Right atrium auricular region (tissue), 2 donors: ENCODE measurements at regions not wholly inside any gene's neighbourhood (a gene's known extent, or its start where the extent isn't known, plus 50 kb on each side); places are given as distances from the start of the nearest gene placed in this dataset.

Experiments used
- DNase-seq: peaks from one replicate; pipeline ENCODE4 v3.0.0-alpha.2; 2019; ENCODE audit warnings: low spot score
- H3K27ac ChIP-seq, 2 donors: fragments of 200-600 bp; sonication (generic); 1 replicate in 1 of 2; 2 replicates in 1 of 2; pipeline ENCODE4 v1.5.1; 2016 to 2019
- H3K27me3 ChIP-seq, 2 donors: fragments of 200-600 bp; sonication (generic); one replicate each; pipeline versions ENCODE4 v1.5.1 to v1.6.0; 2017 to 2019
- H3K36me3 ChIP-seq: fragments of 200-600 bp; sonication (generic); one replicate; pipeline ENCODE4 v1.5.1; 2016
- H3K4me1 ChIP-seq, 2 donors: fragments of 200-600 bp; sonication (generic); one replicate each; pipeline versions ENCODE4 v1.5.1 to v1.6.0; 2017 to 2019
- H3K4me3 ChIP-seq, 2 donors: fragments of 200-600 bp; sonication (generic); 1 replicate in 1 of 2; 2 replicates in 1 of 2; pipeline ENCODE4 v1.5.1; 2017 to 2019; ENCODE audit warnings: mild to moderate bottlenecking in 1 of 2, moderate library complexity in 1 of 2
- H3K9me3 ChIP-seq, 2 donors: fragments of 200-600 bp; sonication (generic); one replicate each; pipeline ENCODE4 v1.5.1; 2019
- CTCF ChIP-seq, 2 donors: fragments of 200-600 bp; sonication (generic); IDR thresholded peaks; one replicate each; pipeline ENCODE4 v1.5.1; 2019; ENCODE audit warnings: antibody characterized with exemption in 2 of 2

DNA sequence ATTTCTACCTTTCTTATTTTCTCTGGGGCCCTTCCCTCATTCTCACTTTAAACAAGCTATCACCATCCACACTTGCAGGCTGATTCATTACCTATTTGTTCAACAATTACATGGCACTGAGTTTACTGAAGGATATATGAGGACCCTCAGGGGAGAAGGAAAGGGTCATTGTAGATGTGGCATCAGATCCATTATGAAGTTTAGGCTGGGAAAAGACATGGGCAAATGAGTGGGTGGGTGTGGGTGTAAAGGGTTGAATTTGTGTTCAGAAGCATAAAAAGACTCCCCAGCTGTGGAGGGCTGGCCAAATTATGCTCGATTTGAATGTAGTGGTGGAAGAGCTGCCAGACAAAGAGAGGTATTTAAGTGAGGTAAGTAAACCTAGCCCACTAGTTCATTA lies 55.9 kb upstream of the MTAP start:
- no peaks in the 10 kb centered on the region for H3K4me1 ChIP-seq
- no peaks in the 10 kb centered on the region for H3K9me3 ChIP-seq
- DNase-seq: no peak
- no peak for TF ChIP-seq CTCF (IDR thresholded peaks at IDR 0.05)
- no peak overlapping the region for H3K4me3 ChIP-seq
- H3K27ac ChIP-seq: no peak overlapping the region
- H3K36me3 ChIP-seq: no peaks in the 10 kb centered on the region
- H3K27me3 ChIP-seq: no peaks in the 10 kb centered on the region

- Histone ChIP-seq H3K36me3 (no peaks in the 10 kb centered on the region), H3K4me1 (no peaks in the 10 kb centered on the region), H3K9me3 (no peaks in the 10 kb centered on the region), H3K27ac (no peak overlapping the region), H3K4me3 (no peak overlapping the region), H3K27me3 (no peaks in the 10 kb centered on the region)
- no peak for TF ChIP-seq CTCF (IDR thresholded peaks at IDR 0.05)
- DNase-seq: no peak
These were observed 55.3 kb upstream of the MTAP start for GRCh38 chr9:21747175-21747574.

DNA sequence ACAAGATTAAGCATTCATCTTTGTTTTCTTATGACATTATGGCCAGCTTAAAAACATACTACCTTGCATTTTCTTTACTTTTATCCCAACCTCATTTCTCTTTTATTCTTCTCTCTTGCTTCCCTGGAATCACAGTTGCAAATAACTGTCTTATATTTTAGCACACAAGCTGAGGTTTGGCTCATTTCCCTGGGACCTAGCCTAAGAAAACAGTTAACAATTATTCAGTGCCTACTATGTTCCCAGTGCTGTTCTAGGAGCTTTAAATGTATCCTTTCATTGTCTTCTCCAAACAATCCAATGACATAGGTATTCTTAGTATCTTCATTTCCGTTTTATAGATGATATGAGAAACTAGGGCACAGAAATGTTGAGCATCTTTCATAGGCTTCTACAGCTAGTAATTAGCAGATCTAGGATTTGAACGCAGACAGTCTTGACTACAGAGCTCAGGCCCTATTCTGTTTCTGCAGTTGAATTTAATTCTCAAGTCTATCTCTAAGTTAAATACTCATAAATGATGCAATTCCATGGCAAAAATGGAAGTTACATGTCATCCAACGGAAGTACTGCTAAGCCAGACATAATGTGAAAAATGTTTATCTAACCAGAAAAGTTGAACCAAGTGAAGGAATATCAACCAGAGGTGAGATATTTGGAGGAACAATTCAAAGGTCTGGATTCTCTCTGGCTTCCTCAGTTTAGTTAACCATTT lies 52.3 kb upstream of the MTAP start:
- no peaks in the 10 kb centered on the region for H3K36me3 ChIP-seq
- H3K4me1 ChIP-seq: no peaks in the 10 kb centered on the region
- TF ChIP-seq CTCF (IDR thresholded peaks at IDR 0.05): no peak
- H3K9me3 ChIP-seq: no peaks in the 10 kb centered on the region
- no peak overlapping the region for H3K27ac ChIP-seq
- H3K27me3 ChIP-seq: no peaks in the 10 kb centered on the region
- no peak for DNase-seq
- no peak overlapping the region for H3K4me3 ChIP-seq

DNA sequence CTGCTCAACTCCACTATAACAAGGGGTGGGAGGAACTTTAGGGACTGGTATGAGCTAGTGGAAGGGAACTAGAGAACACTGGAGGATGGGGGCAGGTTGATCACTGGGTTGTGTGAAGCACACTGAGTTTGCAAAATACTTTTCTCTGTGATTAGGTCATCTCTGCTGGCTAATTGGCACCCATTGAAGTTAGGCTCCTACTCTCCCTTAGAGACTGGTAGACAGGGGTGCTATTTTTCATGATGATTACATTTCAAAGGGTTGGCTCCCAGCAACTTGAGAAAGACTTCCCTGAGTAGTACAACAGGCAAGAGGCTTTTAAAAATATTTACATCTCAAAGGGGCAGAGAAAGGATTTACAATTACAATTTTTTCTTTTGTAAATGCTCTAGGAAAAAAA lies 50.4 kb upstream of the MTAP start:
- no peaks in the 10 kb centered on the region for H3K27me3 ChIP-seq
- H3K36me3 ChIP-seq: no peaks in the 10 kb centered on the region
- no peaks in the 10 kb centered on the region for H3K9me3 ChIP-seq
- H3K27ac ChIP-seq: no peak overlapping the region
- DNase-seq: no peak
- H3K4me1 ChIP-seq: no peaks in the 10 kb centered on the region
- no peak for TF ChIP-seq CTCF (IDR thresholded peaks at IDR 0.05)
- no peak overlapping the region for H3K4me3 ChIP-seq
